GM23248 (cell line): ENCODE measurements at regions not wholly inside any gene's neighbourhood (a gene's known extent, or its start where the extent isn't known, plus 50 kb on each side); places are given as distances from the start of the nearest gene placed in this dataset.

Experiments
- EZH2 ChIP-seq: fragments of 200-600 bp; sonication (generic); IDR thresholded peaks from 2 replicates; pipeline ENCODE4 v1.6.1; 2018; ENCODE audit warnings: antibody characterized with exemption, mild to moderate bottlenecking; ENCODE audit not compliant: insufficient read depth, poor library complexity, severe bottlenecking
- EZH2phosphoT487 ChIP-seq: fragments of 200-600 bp; sonication (generic); IDR thresholded peaks from 2 replicates; pipeline ENCODE4 v1.6.1; 2018; ENCODE audit warnings: antibody characterized with exemption, moderate library complexity, mild to moderate bottlenecking, low read depth; ENCODE audit not compliant: insufficient read depth

DNA sequence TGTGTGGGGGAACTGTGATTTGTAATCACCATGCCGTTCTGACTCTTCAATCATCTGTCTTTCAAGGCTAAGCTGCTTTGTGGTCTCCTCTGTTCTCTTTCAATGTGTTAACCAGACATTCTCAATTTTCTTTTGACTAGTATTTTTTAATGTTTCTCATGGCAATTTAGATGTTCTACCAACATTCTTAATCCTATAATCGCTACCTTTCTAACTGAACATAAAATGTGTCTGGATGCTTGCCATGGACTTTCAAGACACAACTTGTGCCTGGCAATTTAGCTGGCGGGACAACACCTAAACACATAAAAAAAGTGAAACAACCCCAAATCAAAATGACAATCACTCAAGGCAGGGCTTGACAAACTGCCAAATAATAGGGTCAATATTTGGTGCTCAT is 135.0 kb upstream of the ACKR3 start:
- TF ChIP-seq EZH2phosphoT487 (no peak), EZH2 (no peak)
